T-helper 2 cell treated with Interferon-gamma antibody and Interleukin-4, amounts not matched to agents 5 μg/mL and 100 μg/mL, for 36 hours (primary cell): ENCODE measurements at regions not wholly inside any gene's neighbourhood (a gene's known extent, or its start where the extent isn't known, plus 50 kb on each side); places are given as distances from the start of the nearest gene placed in this dataset.

Experiments
- DNase-seq: peaks from one replicate; pipeline ENCODE4 v3.0.0; 2021; ENCODE audit warnings: low spot score
- H3K27ac Mint-ChIP-seq: one replicate; pipeline ENCODE4 v1.8.0; 2021; ENCODE audit warnings: mild to moderate bottlenecking, mixed read lengths
- H3K27me3 Mint-ChIP-seq: one replicate; pipeline ENCODE4 v1.8.0; 2021; ENCODE audit warnings: low read depth, mixed read lengths
- H3K36me3 Mint-ChIP-seq: one replicate; pipeline ENCODE4 v1.8.0; 2021; ENCODE audit warnings: low read depth, mixed read lengths
- H3K4me1 Mint-ChIP-seq: one replicate; pipeline ENCODE4 v1.8.0; 2021; ENCODE audit warnings: low read depth, mixed read lengths
- H3K4me3 Mint-ChIP-seq: one replicate; pipeline ENCODE4 v1.8.0; 2022; ENCODE audit warnings: mild to moderate bottlenecking, moderate library complexity, mixed read lengths
- H3K9me3 Mint-ChIP-seq: one replicate; pipeline ENCODE4 v1.8.0; 2021; ENCODE audit warnings: mixed read lengths

- DNase-seq, result no peak
- H3K36me3 Mint-ChIP-seq, result no peaks in the 10 kb centered on the region
- no peaks in the 10 kb centered on the region for H3K4me1 Mint-ChIP-seq
- H3K27me3 Mint-ChIP-seq, result peaks cover 6% of the 10 kb centered on the region
- H3K27ac Mint-ChIP-seq, result no peak overlapping the region
- H3K4me3 Mint-ChIP-seq, result no peak overlapping the region
- no peaks in the 10 kb centered on the region for H3K9me3 Mint-ChIP-seq
Observed at GRCh38 chr1:96995351-96995750, 273.8 kb downstream of the PTBP2 start.

- Mint-ChIP-seq H3K4me1 (no peaks in the 10 kb centered on the region), H3K9me3 (no peaks in the 10 kb centered on the region), H3K27ac (no peak overlapping the region), H3K4me3 (no peak overlapping the region), H3K27me3 (peaks cover 6% of the 10 kb centered on the region), H3K36me3 (no peaks in the 10 kb centered on the region)
- no peak for DNase-seq
Observed at GRCh38 chr1:96996001-96996400, 274.4 kb downstream of the PTBP2 start.

GRCh38 chr1:96997717-96998116, 276.1 kb downstream of the PTBP2 start:
- no peak overlapping the region for H3K27ac Mint-ChIP-seq
- peaks cover 6% of the 10 kb centered on the region for H3K27me3 Mint-ChIP-seq
- no peak overlapping the region for H3K4me3 Mint-ChIP-seq
- H3K9me3 Mint-ChIP-seq, result no peaks in the 10 kb centered on the region
- no peak for DNase-seq
- H3K36me3 Mint-ChIP-seq, result no peaks in the 10 kb centered on the region
- no peaks in the 10 kb centered on the region for H3K4me1 Mint-ChIP-seq

GRCh38 chr1:96998466-96998865, 276.9 kb downstream of the PTBP2 start:
- H3K27ac Mint-ChIP-seq, result no peak overlapping the region
- no peaks in the 10 kb centered on the region for H3K4me1 Mint-ChIP-seq
- no peaks in the 10 kb centered on the region for H3K9me3 Mint-ChIP-seq
- DNase-seq, result no peak
- no peak overlapping the region for H3K4me3 Mint-ChIP-seq
- H3K36me3 Mint-ChIP-seq, result no peaks in the 10 kb centered on the region
- H3K27me3 Mint-ChIP-seq, result peaks cover 6% of the 10 kb centered on the region

GRCh38 chr1:96999191-96999590, 277.6 kb downstream of the PTBP2 start:
- no peak for DNase-seq
- Mint-ChIP-seq H3K4me1 (no peaks in the 10 kb centered on the region), H3K27me3 (peaks cover 6% of the 10 kb centered on the region), H3K9me3 (no peaks in the 10 kb centered on the region), H3K36me3 (no peaks in the 10 kb centered on the region), H3K27ac (no peak overlapping the region), H3K4me3 (no peak overlapping the region)

- H3K9me3 Mint-ChIP-seq, result no peaks in the 10 kb centered on the region
Observed at GRCh38 chr1:97004054-97004453, 282.5 kb downstream of the PTBP2 start.

GRCh38 chr1:97004743-97005142, 283.2 kb downstream of the PTBP2 start:
- Mint-ChIP-seq H3K4me1 (no peaks in the 10 kb centered on the region), H3K4me3 (no peak overlapping the region)

More at GRCh38 chr1:97004054-97004453, 282.5 kb downstream of the PTBP2 start:
- Mint-ChIP-seq H3K4me1 (no peaks in the 10 kb centered on the region), H3K27me3 (no peaks in the 10 kb centered on the region), H3K27ac (no peak overlapping the region), H3K36me3 (no peaks in the 10 kb centered on the region), H3K4me3 (no peak overlapping the region)
- DNase-seq, result no peak

GRCh38 chr1:97006044-97006661, 284.6 kb downstream of the PTBP2 start:
- no peak for DNase-seq
- Mint-ChIP-seq H3K27ac (no peak overlapping the region), H3K27me3 (no peaks in the 10 kb centered on the region), H3K9me3 (no peaks in the 10 kb centered on the region), H3K36me3 (no peaks in the 10 kb centered on the region), H3K4me3 (no peak overlapping the region), H3K4me1 (no peaks in the 10 kb centered on the region)

More at GRCh38 chr1:97004743-97005142, 283.2 kb downstream of the PTBP2 start:
- no peaks in the 10 kb centered on the region for H3K27me3 Mint-ChIP-seq
- H3K27ac Mint-ChIP-seq, result no peak overlapping the region
- no peaks in the 10 kb centered on the region for H3K9me3 Mint-ChIP-seq
- DNase-seq, result no peak
- H3K36me3 Mint-ChIP-seq, result no peaks in the 10 kb centered on the region

GRCh38 chr1:97007840-97008604, 286.4 kb downstream of the PTBP2 start:
- Mint-ChIP-seq H3K4me3 (no peak overlapping the region), H3K9me3 (no peaks in the 10 kb centered on the region), H3K27me3 (no peaks in the 10 kb centered on the region), H3K36me3 (no peaks in the 10 kb centered on the region), H3K27ac (no peak overlapping the region), H3K4me1 (no peaks in the 10 kb centered on the region)
- no peak for DNase-seq

GRCh38 chr1:97010566-97011264, 289.1 kb downstream of the PTBP2 start:
- Mint-ChIP-seq H3K27me3 (no peaks in the 10 kb centered on the region), H3K36me3 (no peaks in the 10 kb centered on the region), H3K9me3 (no peaks in the 10 kb centered on the region), H3K27ac (no peak overlapping the region), H3K4me3 (no peak overlapping the region), H3K4me1 (no peaks in the 10 kb centered on the region)
- no peak for DNase-seq

- Mint-ChIP-seq H3K27ac (no peak overlapping the region), H3K4me1 (no peaks in the 10 kb centered on the region), H3K36me3 (no peaks in the 10 kb centered on the region), H3K27me3 (no peaks in the 10 kb centered on the region), H3K9me3 (no peaks in the 10 kb centered on the region), H3K4me3 (no peak overlapping the region)
- no peak for DNase-seq
Observed at GRCh38 chr1:97013136-97013535, 291.6 kb downstream of the PTBP2 start.

GRCh38 chr1:97013941-97014340, 292.4 kb downstream of the PTBP2 start:
- Mint-ChIP-seq H3K27ac (no peak overlapping the region), H3K4me3 (no peak overlapping the region), H3K36me3 (no peaks in the 10 kb centered on the region), H3K4me1 (no peaks in the 10 kb centered on the region), H3K9me3 (no peaks in the 10 kb centered on the region), H3K27me3 (no peaks in the 10 kb centered on the region)
- no peak for DNase-seq

- Mint-ChIP-seq H3K27me3 (no peaks in the 10 kb centered on the region), H3K27ac (no peak overlapping the region), H3K4me3 (no peak overlapping the region), H3K36me3 (no peaks in the 10 kb centered on the region), H3K4me1 (no peaks in the 10 kb centered on the region), H3K9me3 (no peaks in the 10 kb centered on the region)
- DNase-seq, result no peak
Observed at GRCh38 chr1:97014426-97014825, 292.8 kb downstream of the PTBP2 start.

GRCh38 chr1:97017895-97018294, 296.3 kb downstream of the PTBP2 start:
- H3K9me3 Mint-ChIP-seq, result no peaks in the 10 kb centered on the region
- no peak for DNase-seq
- H3K36me3 Mint-ChIP-seq, result no peaks in the 10 kb centered on the region

More at GRCh38 chr1:97017895-97018294, 296.3 kb downstream of the PTBP2 start:
- Mint-ChIP-seq H3K27me3 (no peaks in the 10 kb centered on the region), H3K4me3 (no peak overlapping the region), H3K4me1 (no peaks in the 10 kb centered on the region), H3K27ac (no peak overlapping the region)
